SK-N-SH (cell line): ENCODE measurements at regions not wholly inside any gene's neighbourhood (a gene's known extent, or its start where the extent isn't known, plus 50 kb on each side); places are given as distances from the start of the nearest gene placed in this dataset.

Source experiments
- CTCF ChIA-PET: fragments of 300-600, 350-600 bp; formaldehyde crosslinking; extraction: SDS; loops from one replicate; lab custom pipeline; 2021; lab: Yijun Ruan, JAX
- POLR2A ChIA-PET: fragments of 350-600 bp; sonication (Branson Sonifier 250); formaldehyde crosslinking; extraction: SDS; loops from one replicate; lab custom pipeline; 2020; ENCODE audit warnings: antibody characterized with exemption, inconsistent platforms; lab: Yijun Ruan, JAX
- DNase-seq: peaks from one replicate; pipeline ENCODE4 v3.0.0; 2012
- H2AFZ ChIP-seq: fragments of 200-600 bp; sonication (generic); 2 replicates; pipeline ENCODE4 v1.8.1; 2016; ENCODE audit warnings: antibody characterized with exemption, mild to moderate bottlenecking, low read depth
- H3F3A ChIP-seq: fragments of 200-600 bp; sonication (generic); replicated peaks from 2 replicates; pipeline ENCODE3; 2016; ENCODE audit warnings: antibody characterized with exemption, mild to moderate bottlenecking; ENCODE audit not compliant: insufficient read depth
- H3K27ac ChIP-seq, 2 experiments: fragments of 200-500 bp in 1 of 2; fragments of 200-600 bp in 1 of 2; sonication (Bioruptor generic) in 1 of 2; sonication (generic), shearing (Covaris generic) in 1 of 2; 2 replicates each; pipeline versions ENCODE4 v1.5.1 to v1.6.1; 2014 to 2016; ENCODE audit warnings: low read depth in 2 of 2, inconsistent platforms in 1 of 2, low read length in 1 of 2, mild to moderate bottlenecking in 1 of 2, mixed read lengths in 1 of 2
- H3K27me3 ChIP-seq: fragments of 200-600 bp; sonication (generic), shearing (Covaris generic); 2 replicates; pipeline ENCODE4 v1.6.1; 2016; ENCODE audit warnings: mixed run types; ENCODE audit not compliant: insufficient read depth
- H3K36me3 ChIP-seq, 2 experiments: fragments of 200-500 bp in 1 of 2; fragments of 200-600 bp in 1 of 2; sonication (Bioruptor generic) in 1 of 2; sonication (generic) in 1 of 2; replicated peaks in 1 of 2; 2 replicates each; pipeline versions ENCODE3 to v1.5.1; 2014 to 2016; ENCODE audit warnings: low read length in 1 of 2, mild to moderate bottlenecking in 1 of 2; ENCODE audit not compliant: insufficient read depth in 2 of 2, control insufficient read depth in 1 of 2
- H3K4me1 ChIP-seq, 2 experiments: fragments of 200-500 bp in 1 of 2; fragments of 200-600 bp in 1 of 2; sonication (Bioruptor generic) in 1 of 2; sonication (generic), shearing (Covaris generic) in 1 of 2; 2 replicates each; pipeline versions ENCODE4 v1.5.1 to v1.6.1; 2014 to 2016; ENCODE audit warnings: low read depth in 1 of 2, low read length in 1 of 2, mixed run types in 1 of 2; ENCODE audit not compliant: insufficient read depth in 2 of 2, control insufficient read depth in 1 of 2
- H3K4me2 ChIP-seq: fragments of 200-600 bp; sonication (generic), shearing (Covaris generic); 2 replicates; pipeline ENCODE4 v1.6.1; 2017; ENCODE audit warnings: mixed run types
- H3K4me3 ChIP-seq, 2 experiments: fragments of 200-500 bp in 1 of 2; fragments of 200-600 bp in 1 of 2; sonication (Bioruptor generic) in 1 of 2; sonication (generic), shearing (Covaris generic) in 1 of 2; 2 replicates each; pipeline versions ENCODE4 v1.5.1 to v1.8.1; 2014 to 2016; ENCODE audit warnings: low read depth in 2 of 2, inconsistent platforms in 1 of 2, low read length in 1 of 2, mild to moderate bottlenecking in 1 of 2, mixed read lengths in 1 of 2, moderate library complexity in 1 of 2
- H3K79me2 ChIP-seq: fragments of 200-600 bp; sonication (generic); 2 replicates; pipeline ENCODE4 v1.8.1; 2017; ENCODE audit warnings: mild to moderate bottlenecking; ENCODE audit not compliant: insufficient read depth
- H3K9ac ChIP-seq: fragments of 200-600 bp; sonication (generic); 2 replicates; pipeline ENCODE4 v1.6.1; 2017; ENCODE audit warnings: mixed run types
- H3K9me2 ChIP-seq: fragments of 200-600 bp; sonication (generic); 2 replicates; pipeline ENCODE4 v1.6.1; 2017; ENCODE audit warnings: mixed run types
- H3K9me3 ChIP-seq: fragments of 200-600 bp; sonication (generic); 2 replicates; pipeline ENCODE4 v1.6.1; 2017; ENCODE audit warnings: mixed run types, mild to moderate bottlenecking, moderate library complexity
- H4K20me1 ChIP-seq: fragments of 200-600 bp; sonication (generic); 2 replicates; pipeline ENCODE4 v1.6.1; 2017; ENCODE audit warnings: mild to moderate bottlenecking, mixed run types; ENCODE audit not compliant: insufficient read depth
- FOSL2 ChIP-seq: IDR thresholded peaks from 2 replicates; pipeline ENCODE4 v1.4.0; 2012; ENCODE audit warnings: low read depth, mild to moderate bottlenecking, moderate library complexity, borderline replicate concordance
- FOXJ3 ChIP-seq: sonication (generic); formaldehyde crosslinking; IDR thresholded peaks from 2 replicates; pipeline ENCODE4 v1.5.1; 2020; ENCODE audit warnings: mild to moderate bottlenecking, missing genetic modification reagents
- GABPA ChIP-seq: IDR thresholded peaks from 2 replicates; pipeline ENCODE4 v1.4.0; 2012; ENCODE audit warnings: low read depth, mild to moderate bottlenecking
- MAX ChIP-seq: IDR thresholded peaks from 2 replicates; pipeline ENCODE4 v1.4.0; 2012; ENCODE audit warnings: low read depth
- MEF2A ChIP-seq: IDR thresholded peaks from 2 replicates; pipeline ENCODE4 v1.4.0; 2012; ENCODE audit warnings: low read depth, borderline replicate concordance
- RAD21 ChIP-seq: IDR thresholded peaks from 2 replicates; pipeline ENCODE4 v1.6.1; 2012; ENCODE audit warnings: mild to moderate bottlenecking, low read length
- REST ChIP-seq: IDR thresholded peaks from 2 replicates; pipeline ENCODE4 v1.6.1; 2012; ENCODE audit warnings: mild to moderate bottlenecking, low read depth, low read length, moderate library complexity
- RXRA ChIP-seq: IDR thresholded peaks from 2 replicates; pipeline ENCODE4 v1.4.0; 2012; ENCODE audit warnings: low read depth, mild to moderate bottlenecking, borderline replicate concordance
- TAF1 ChIP-seq: IDR thresholded peaks from 2 replicates; pipeline ENCODE4 v1.6.1; 2012; ENCODE audit warnings: low read depth, mild to moderate bottlenecking, low read length, moderate library complexity, borderline replicate concordance
- USF2 ChIP-seq: fragments of 150-350 bp; IDR thresholded peaks from 2 replicates; pipeline ENCODE4 v1.6.1; 2017; ENCODE audit warnings: antibody characterized with exemption, low read length, low read depth, borderline replicate concordance
- ZBTB33 ChIP-seq: IDR thresholded peaks from 2 replicates; pipeline ENCODE4 v1.4.0; 2012; ENCODE audit warnings: low read depth, borderline replicate concordance
- WGBS: methylation state at CpG from one replicate; pipeline ENCODE4 v1.1.6; 2017; ENCODE audit warnings: low lambda C conversion rate; 5-methylcytosine and 5-hydroxymethylcytosine counted together

- TF ChIP-seq GABPA (no peak), FOSL2 (no peak)
Observed at GRCh38 chr9:106421772-106422171, 441.2 kb upstream of the ZNF462 start (continued).

GRCh38 chr9:106423575-106423974, 439.4 kb upstream of the ZNF462 start:
- Histone ChIP-seq H3K27me3 (no peaks in the 10 kb centered on the region), H3K9me3 (no peaks in the 10 kb centered on the region), H4K20me1 (no peaks in the 10 kb centered on the region), H3K27ac (no peak overlapping the region), H3F3A (no peaks in the 10 kb centered on the region), H3K9me2 (no peaks in the 10 kb centered on the region), H3K4me3 (no peak overlapping the region), H2AFZ (no peak overlapping the region), H3K9ac (no peak overlapping the region), H3K4me2 (no peak overlapping the region), H3K79me2 (no peaks in the 10 kb centered on the region), H3K36me3 (no peaks in the 10 kb centered on the region), H3K4me1 (peaks cover 0 to 4% of the 10 kb centered on the region in 2 experiments; a peak in 1 of 4 replicates)
- 43% methylated on average over 2 of the region's 2 CpGs for WGBS
- POLR2A ChIA-PET = no interaction called here
- CTCF ChIA-PET = interaction anchor here (1.0 kb wide), 1 partner anchor 55 kb away, joined by 3 read pairs; no protein-coding TSS in a partner anchor
- TF ChIP-seq USF2 (no peak), MAX (no peak), RAD21 (no peak), TAF1 (no peak), RXRA (no peak), ZBTB33 (no peak), FOXJ3 (CRISPR knock-in tag) (no peak), REST (no peak), MEF2A (no peak), FOSL2 (no peak)
- DNase-seq = no peak
